ENCODE measurements at regions not wholly inside any gene's neighbourhood (a gene's known extent, or its start where the extent isn't known, plus 50 kb on each side); places are given as distances from the start of the nearest gene placed in this dataset.

GRCh38 chr10:10860455-10860976 is 157.2 kb upstream of the CELF2 start:
- DNase-seq (ENCODE audit: low spot score), result no peak
- no peak for TF ChIP-seq CTCF (IDR thresholded peaks at IDR 0.05)
- ATAC-seq (ENCODE audit: low FRiP score), result no peak

GRCh38 chr10:10865303-10865702 is 152.4 kb upstream of the CELF2 start:
- ATAC-seq (ENCODE audit: low FRiP score), result no peak
- TF ChIP-seq CTCF (IDR thresholded peaks at IDR 0.05), result no peak
- DNase-seq (ENCODE audit: low spot score), result no peak

DNA sequence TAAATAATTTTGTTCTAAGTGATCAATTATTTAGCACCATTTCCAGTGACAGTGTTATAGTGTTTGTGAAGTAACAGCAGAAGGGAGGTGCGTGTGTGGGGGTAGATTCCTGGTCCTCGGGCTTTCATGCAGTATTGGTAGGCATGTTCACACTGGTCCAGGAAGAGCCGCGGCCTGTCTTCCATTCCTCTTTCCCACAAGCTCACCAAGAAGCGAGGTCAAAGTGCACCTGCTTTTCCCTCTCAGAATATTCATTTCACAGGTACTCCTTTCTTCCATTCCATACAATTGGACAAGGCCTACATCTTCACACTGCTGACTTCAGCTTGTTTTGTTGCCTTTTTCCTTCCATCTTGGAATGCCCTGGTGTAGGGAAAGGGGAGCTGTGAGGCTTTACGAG is 151.8 kb upstream of the CELF2 start:
- no peak for TF ChIP-seq CTCF (IDR thresholded peaks at IDR 0.05)
- no peak for DNase-seq (ENCODE audit: low spot score)
- ATAC-seq (ENCODE audit: low FRiP score), result no peak

DNA sequence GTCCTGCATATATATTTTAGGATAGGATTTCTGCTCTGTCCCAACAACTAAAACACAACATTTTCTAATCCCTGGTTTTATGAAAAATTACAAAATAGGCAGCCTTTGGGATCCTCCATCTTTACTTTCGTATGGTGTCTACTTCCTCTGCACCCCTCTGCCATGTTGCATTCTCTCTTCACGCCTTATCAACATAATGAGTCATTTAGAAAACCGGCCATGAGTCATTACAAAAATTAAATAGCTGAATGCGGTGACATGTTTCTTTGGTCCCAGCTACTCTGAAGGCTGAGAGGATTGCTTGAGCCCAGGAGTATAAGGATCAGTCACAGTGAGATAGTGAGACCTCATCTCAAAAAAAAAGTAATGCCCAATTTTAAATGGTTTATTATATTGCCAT is 148.1 kb upstream of the CELF2 start:
- no peak for TF ChIP-seq CTCF (IDR thresholded peaks at IDR 0.05)
- ATAC-seq (ENCODE audit: low FRiP score), result no peak
- DNase-seq (ENCODE audit: low spot score), result no peak

DNA sequence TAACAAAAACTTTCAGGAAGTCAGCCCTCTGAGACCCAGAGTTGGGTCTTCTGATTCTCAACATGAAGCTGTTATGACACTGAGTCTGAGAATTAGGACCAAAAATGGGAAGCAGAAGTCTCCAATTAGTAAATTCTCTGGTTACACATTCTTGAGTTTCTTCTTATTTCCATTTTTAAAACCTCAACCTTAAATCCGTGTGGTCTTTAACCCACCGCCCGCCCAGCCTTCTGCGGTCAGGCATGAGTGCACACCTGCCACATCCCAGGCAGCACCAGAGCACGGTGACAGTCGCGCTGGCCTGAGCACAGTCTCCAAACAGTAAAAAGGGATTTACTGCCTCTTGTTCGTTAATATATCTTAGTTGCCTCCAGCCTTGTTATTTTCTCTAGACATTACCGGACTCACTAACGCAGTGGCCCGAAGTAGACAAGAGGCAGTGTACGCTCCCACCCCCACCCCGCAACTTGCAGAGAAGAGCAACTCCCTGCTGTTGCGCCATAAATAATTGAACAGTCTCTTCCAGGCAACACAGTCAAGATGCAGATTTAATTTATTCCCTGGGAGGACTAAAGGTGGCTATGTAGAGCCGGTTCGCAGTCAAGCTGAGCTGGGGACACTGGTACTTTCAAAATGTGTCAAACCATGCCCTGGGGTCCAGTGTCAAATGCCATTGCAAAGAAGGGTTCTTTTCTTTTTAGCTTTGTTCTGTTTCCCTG is 147.0 kb upstream of the CELF2 start:
- DNase-seq (ENCODE audit: low spot score), result no peak

GRCh38 chr10:10871352-10871751 is 146.3 kb upstream of the CELF2 start:
- DNase-seq (ENCODE audit: low spot score), result no peak
- TF ChIP-seq CTCF (IDR thresholded peaks at IDR 0.05), result no peak
- ATAC-seq (ENCODE audit: low FRiP score), result no peak

More for the DNA sequence above, 147.0 kb upstream of the CELF2 start:
- no peak for TF ChIP-seq CTCF (IDR thresholded peaks at IDR 0.05)
- peak; percentile 27 for ATAC-seq (ENCODE audit: low FRiP score)

GRCh38 chr10:10872035-10872673 is 145.5 kb upstream of the CELF2 start:
- no peak for DNase-seq (ENCODE audit: low spot score)

More at GRCh38 chr10:10872035-10872673, 145.5 kb upstream of the CELF2 start:
- no peak for TF ChIP-seq CTCF (IDR thresholded peaks at IDR 0.05)
- peak; percentile 93 for ATAC-seq (ENCODE audit: low FRiP score)
